ENCODE measurements at regions not wholly inside any gene's neighbourhood (a gene's known extent, or its start where the extent isn't known, plus 50 kb on each side); places are given as distances from the start of the nearest gene placed in this dataset.

DNA sequence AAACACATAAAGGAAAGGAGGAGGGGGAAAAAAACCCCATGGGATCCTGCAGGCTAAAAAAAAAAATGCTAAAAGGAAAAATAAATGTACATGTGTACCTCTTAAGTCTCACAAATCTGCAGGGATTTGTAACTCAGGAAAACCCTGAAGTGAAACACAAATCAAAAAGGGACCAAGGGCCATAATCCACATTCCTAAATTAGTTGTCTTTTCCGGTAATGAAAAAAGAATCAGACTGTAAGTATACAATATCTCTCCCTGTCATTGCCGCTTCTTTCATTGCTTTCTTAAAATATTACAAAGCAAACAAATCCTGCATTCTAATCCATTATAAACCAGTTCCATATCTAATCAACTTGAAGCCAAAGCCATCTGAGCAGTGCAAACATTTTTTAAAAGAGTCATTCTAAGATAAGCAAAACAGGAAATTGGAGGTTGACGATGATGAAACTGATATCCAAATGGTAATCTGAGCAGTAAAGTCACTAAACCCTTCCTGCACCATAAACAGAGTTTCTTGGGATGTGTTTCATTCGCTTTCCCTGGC lies 58.7 kb upstream of the SIM2 start:
- TF ChIP-seq, protein P1, sequence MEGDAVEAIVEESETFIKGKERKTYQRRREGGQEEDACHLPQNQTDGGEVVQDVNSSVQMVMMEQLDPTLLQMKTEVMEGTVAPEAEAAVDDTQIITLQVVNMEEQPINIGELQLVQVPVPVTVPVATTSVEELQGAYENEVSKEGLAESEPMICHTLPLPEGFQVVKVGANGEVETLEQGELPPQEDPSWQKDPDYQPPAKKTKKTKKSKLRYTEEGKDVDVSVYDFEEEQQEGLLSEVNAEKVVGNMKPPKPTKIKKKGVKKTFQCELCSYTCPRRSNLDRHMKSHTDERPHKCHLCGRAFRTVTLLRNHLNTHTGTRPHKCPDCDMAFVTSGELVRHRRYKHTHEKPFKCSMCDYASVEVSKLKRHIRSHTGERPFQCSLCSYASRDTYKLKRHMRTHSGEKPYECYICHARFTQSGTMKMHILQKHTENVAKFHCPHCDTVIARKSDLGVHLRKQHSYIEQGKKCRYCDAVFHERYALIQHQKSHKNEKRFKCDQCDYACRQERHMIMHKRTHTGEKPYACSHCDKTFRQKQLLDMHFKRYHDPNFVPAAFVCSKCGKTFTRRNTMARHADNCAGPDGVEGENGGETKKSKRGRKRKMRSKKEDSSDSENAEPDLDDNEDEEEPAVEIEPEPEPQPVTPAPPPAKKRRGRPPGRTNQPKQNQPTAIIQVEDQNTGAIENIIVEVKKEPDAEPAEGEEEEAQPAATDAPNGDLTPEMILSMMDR (optimal IDR thresholded peaks at IDR 0.05 in 1 of 3, IDR thresholded peaks at IDR 0.05 in 1 of 3, conservative IDR thresholded peaks at IDR 0.05 in 1 of 3; ENCODE audit: extremely low read depth in 1 of 3, insufficient read depth in 2 of 3, low read length in 3 of 3): no peak
- no peak for TF ChIP-seq EZH2 (IDR thresholded peaks at IDR 0.05; ENCODE audit: low read length)

Measured in keratinocyte (primary cell).